Transverse colon (tissue), 4 donors: ENCODE measurements at regions not wholly inside any gene's neighbourhood (a gene's known extent, or its start where the extent isn't known, plus 50 kb on each side); places are given as distances from the start of the nearest gene placed in this dataset.

Experiments
- DNase-seq: peaks from one replicate; pipeline ENCODE4 v3.0.0-alpha.2; 2019
- H3K27ac ChIP-seq, 4 donors: fragments of 200-600 bp; sonication (generic); 2 replicates each; pipeline ENCODE4 v1.5.1; 2016 to 2018; ENCODE audit warnings: inconsistent platforms in 4 of 4
- H3K27me3 ChIP-seq: fragments of 200-600 bp; sonication (generic); 2 replicates; pipeline ENCODE4 v1.5.1; 2017; ENCODE audit warnings: inconsistent platforms
- H3K36me3 ChIP-seq, 4 donors: fragments of 200-600 bp; sonication (generic); 2 replicates each; pipeline ENCODE4 v1.5.1; 2017 to 2019; ENCODE audit warnings: inconsistent platforms in 4 of 4
- H3K4me1 ChIP-seq, 4 donors: fragments of 200-600 bp; sonication (generic); 2 replicates each; pipeline ENCODE4 v1.5.1; 2017 to 2020; ENCODE audit warnings: inconsistent platforms in 4 of 4
- H3K4me3 ChIP-seq, 4 donors: fragments of 200-600 bp; sonication (generic); 1 replicate in 1 of 4; 2 replicates in 3 of 4; pipeline versions ENCODE4 v1.5.1 to v1.6.1; 2017 to 2019; ENCODE audit warnings: inconsistent platforms in 4 of 4
- H3K9me3 ChIP-seq, 2 donors: fragments of 200-600 bp; sonication (generic); 2 replicates each; pipeline ENCODE4 v1.5.1; 2017 to 2019; ENCODE audit warnings: inconsistent platforms in 2 of 2
- EP300 ChIP-seq: sonication (generic); formaldehyde crosslinking; IDR thresholded peaks from one replicate; pipeline ENCODE4 v1.6.1; 2017; ENCODE audit warnings: antibody characterized with exemption, low read depth
- POLR2A ChIP-seq: fragments of 450-650 bp; IDR thresholded peaks from one replicate; pipeline ENCODE4 v1.6.1; 2016; ENCODE audit warnings: antibody characterized with exemption, mild to moderate bottlenecking, moderate library complexity
- POLR2AphosphoS5 ChIP-seq, 3 donors: sonication (generic); formaldehyde crosslinking; IDR thresholded peaks; one replicate each; pipeline ENCODE4 v1.6.1; 2016; ENCODE audit warnings: antibody characterized with exemption in 3 of 3
- WGBS, 2 donors: methylation state at CpG; one replicate each; pipeline ENCODE4 v1.1.5; 2018; ENCODE audit warnings: low coverage in 1 of 2; 5-methylcytosine and 5-hydroxymethylcytosine counted together
- in situ Hi-C, 4 donors: fragments of 200-750 bp; cut with MboI; loops; one replicate each; pipeline versions ENCODE4 v1.15.0 to v1.15.1; 2017; ENCODE audit warnings: low sequenced_read_pairs in 3 of 4, low pct_ligation_motif_present in 1 of 4, low pct_unique_long_range_greater_than_20kb in 1 of 4
- intact Hi-C: fragments of 100-400 bp; cut with DNase I; formaldehyde crosslinking; loops from one replicate; pipeline ENCODE4 v1.15.1; 2023; ENCODE audit warnings: low total_unique reads
- TF ChIP-seq, protein P1 (sequence below), 5 experiments: fragments of 200-600 bp in 3 of 5; fragments of 450-650 bp in 2 of 5; sonication (generic) in 3 of 5; IDR thresholded peaks; 1 replicate in 2 of 5; 2 replicates in 3 of 5; pipeline ENCODE4 v1.5.1; 2016 to 2017; ENCODE audit warnings: antibody characterized with exemption in 5 of 5, inconsistent platforms in 3 of 5, mild to moderate bottlenecking in 2 of 5, moderate library complexity in 1 of 5

DNA sequence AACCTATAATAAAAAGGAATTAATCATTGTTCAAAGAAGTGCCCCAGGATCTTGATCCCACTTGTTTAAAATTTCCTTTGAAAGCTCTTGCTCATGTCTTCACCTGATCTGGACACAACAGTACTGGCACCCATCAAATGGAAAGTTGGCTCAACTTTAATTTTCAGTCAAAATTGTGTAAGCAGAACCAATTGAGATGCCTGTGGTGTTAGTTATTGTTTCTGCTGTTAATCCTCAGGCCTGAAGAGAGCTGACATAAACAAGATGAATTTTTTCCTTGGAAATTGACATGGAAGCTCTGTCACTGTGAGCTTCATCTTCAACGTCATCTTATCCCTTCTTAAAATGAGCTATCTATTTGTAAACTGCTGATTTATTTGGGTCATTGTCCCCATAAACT, 88.3 kb upstream of the TNFSF4 start:
- Histone ChIP-seq H3K4me1 (peaks cover 0 to 5% (median 2%) of the 10 kb centered on the region in 4 donors), H3K27ac (no peak overlapping the region), H3K36me3 (no peaks in the 10 kb centered on the region), H3K27me3 (no peaks in the 10 kb centered on the region), H3K4me3 (no peak overlapping the region), H3K9me3 (no peaks in the 10 kb centered on the region)
- in situ Hi-C loops (no loop called here), intact Hi-C loops (no loop called here)
- 68 to 90% methylated on average over 1 of the region's 1 CpG for WGBS, 2 donors
- no peak for DNase-seq
- TF ChIP-seq POLR2AphosphoS5 (IDR thresholded peaks at IDR 0.05): no peak
- TF ChIP-seq, protein P1, sequence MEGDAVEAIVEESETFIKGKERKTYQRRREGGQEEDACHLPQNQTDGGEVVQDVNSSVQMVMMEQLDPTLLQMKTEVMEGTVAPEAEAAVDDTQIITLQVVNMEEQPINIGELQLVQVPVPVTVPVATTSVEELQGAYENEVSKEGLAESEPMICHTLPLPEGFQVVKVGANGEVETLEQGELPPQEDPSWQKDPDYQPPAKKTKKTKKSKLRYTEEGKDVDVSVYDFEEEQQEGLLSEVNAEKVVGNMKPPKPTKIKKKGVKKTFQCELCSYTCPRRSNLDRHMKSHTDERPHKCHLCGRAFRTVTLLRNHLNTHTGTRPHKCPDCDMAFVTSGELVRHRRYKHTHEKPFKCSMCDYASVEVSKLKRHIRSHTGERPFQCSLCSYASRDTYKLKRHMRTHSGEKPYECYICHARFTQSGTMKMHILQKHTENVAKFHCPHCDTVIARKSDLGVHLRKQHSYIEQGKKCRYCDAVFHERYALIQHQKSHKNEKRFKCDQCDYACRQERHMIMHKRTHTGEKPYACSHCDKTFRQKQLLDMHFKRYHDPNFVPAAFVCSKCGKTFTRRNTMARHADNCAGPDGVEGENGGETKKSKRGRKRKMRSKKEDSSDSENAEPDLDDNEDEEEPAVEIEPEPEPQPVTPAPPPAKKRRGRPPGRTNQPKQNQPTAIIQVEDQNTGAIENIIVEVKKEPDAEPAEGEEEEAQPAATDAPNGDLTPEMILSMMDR (IDR thresholded peaks at IDR 0.05): no peak
- no peak for TF ChIP-seq EP300
- TF ChIP-seq POLR2A: no peak

- intact Hi-C loops: no loop called here
- 83% methylated on average over 1 of the region's 1 CpG; no CpG with 5 or more reads in 1 of the 2 donors for WGBS, 2 donors
- Histone ChIP-seq H3K27me3 (no peaks in the 10 kb centered on the region), H3K4me3 (no peak overlapping the region), H3K27ac (no peak overlapping the region), H3K36me3 (no peaks in the 10 kb centered on the region), H3K9me3 (no peaks in the 10 kb centered on the region), H3K4me1 (peaks cover 0 to 5% (median 2%) of the 10 kb centered on the region in 4 donors)
- no peak for DNase-seq
- TF ChIP-seq, protein P1 (IDR thresholded peaks at IDR 0.05): no peak
- TF ChIP-seq POLR2A: no peak
- no peak for TF ChIP-seq EP300
- TF ChIP-seq POLR2AphosphoS5 (IDR thresholded peaks at IDR 0.05): no peak
- in situ Hi-C loops: no loop called here
These were observed 88.9 kb upstream of the TNFSF4 start for GRCh38 chr1:173295995-173296394.

DNA sequence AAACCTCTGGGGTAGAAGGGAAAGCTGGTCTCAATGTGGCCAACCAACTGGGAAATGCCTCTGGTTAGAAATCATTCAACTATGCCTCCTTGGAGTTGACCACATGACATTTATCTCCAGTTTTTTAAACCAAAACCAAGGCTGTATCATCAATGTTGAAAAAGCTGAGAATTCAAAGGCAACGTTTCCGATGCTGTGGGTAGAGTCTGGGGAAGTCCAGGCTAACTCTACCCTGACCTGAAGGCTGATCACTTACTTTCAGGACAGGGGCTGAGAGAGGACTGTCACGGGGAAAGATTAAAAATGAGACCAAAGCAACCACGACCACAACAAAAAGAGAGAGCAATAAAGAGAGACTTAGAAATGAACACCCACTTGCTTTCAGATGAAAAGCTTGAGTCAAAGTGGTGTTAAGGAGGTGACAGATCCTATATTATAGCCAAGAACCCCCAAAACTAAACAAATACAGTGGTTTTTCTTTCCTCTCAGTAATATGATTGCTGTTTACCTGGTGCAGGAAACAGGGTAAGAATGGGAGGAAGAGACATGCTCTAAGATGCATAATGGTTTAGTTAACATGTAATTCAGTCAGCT, 90.8 kb upstream of the TNFSF4 start:
- no peak for DNase-seq
- H3K4me1 ChIP-seq: peaks cover 0 to 5% (median 2%) of the 10 kb centered on the region in 4 donors
- H3K9me3 ChIP-seq: no peaks in the 10 kb centered on the region
- intact Hi-C loops: no loop called here
- H3K27me3 ChIP-seq: no peaks in the 10 kb centered on the region
- TF ChIP-seq EP300 (no peak), POLR2AphosphoS5 (IDR thresholded peaks at IDR 0.05) (no peak), POLR2A (no peak)
- TF ChIP-seq, protein P1 (IDR thresholded peaks at IDR 0.05): no peak
- H3K4me3 ChIP-seq: no peak overlapping the region
- H3K36me3 ChIP-seq: no peaks in the 10 kb centered on the region
- WGBS, 2 donors: 57 to 73% methylated on average over 3 to 4 of the region's 4 CpGs
- in situ Hi-C loops: no loop called here
- H3K27ac ChIP-seq: no peak overlapping the region

GRCh38 chr1:173300061-173301044, 93.2 kb upstream of the TNFSF4 start:
- no peak overlapping the region for H3K4me3 ChIP-seq
- 48 to 56% methylated on average over 5 of the region's 5 CpGs for WGBS, 2 donors
- H3K27ac ChIP-seq: no peak overlapping the region
- no peak for TF ChIP-seq EP300
- TF ChIP-seq, protein P1 (IDR thresholded peaks at IDR 0.05): no peak
- no peak for TF ChIP-seq POLR2A
- TF ChIP-seq POLR2AphosphoS5 (IDR thresholded peaks at IDR 0.05): no peak
- no peaks in the 10 kb centered on the region for H3K27me3 ChIP-seq
- H3K4me1 ChIP-seq: peaks cover 0 to 5% (median 2%) of the 10 kb centered on the region in 4 donors
- in situ Hi-C loops (no loop called here), intact Hi-C loops (no loop called here)
- no peak for DNase-seq
- no peaks in the 10 kb centered on the region for H3K9me3 ChIP-seq
- no peaks in the 10 kb centered on the region for H3K36me3 ChIP-seq
